ENCODE measurements at regions not wholly inside any gene's neighbourhood (a gene's known extent, or its start where the extent isn't known, plus 50 kb on each side); places are given as distances from the start of the nearest gene placed in this dataset.

DNA sequence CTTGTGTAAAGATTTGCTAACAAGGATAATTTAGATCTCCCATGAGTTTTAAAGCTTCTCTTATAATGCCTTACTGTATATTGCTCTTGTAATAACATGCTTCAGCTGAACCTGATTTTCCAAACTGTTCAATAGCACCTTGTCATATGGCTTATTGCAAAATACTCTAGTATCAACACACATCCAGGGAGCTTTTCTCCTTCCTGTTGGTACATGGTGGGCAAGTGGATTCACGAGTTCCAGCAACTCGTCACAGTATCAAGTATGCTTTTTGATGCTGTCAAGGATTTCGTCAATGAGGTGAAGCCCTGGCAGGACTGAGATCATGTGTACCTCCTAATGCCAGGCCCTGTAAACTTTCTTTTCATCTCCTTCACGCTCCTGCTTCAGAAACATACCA lies 59.5 kb upstream of the ITPRID2 start:
- TF ChIP-seq, protein P1, sequence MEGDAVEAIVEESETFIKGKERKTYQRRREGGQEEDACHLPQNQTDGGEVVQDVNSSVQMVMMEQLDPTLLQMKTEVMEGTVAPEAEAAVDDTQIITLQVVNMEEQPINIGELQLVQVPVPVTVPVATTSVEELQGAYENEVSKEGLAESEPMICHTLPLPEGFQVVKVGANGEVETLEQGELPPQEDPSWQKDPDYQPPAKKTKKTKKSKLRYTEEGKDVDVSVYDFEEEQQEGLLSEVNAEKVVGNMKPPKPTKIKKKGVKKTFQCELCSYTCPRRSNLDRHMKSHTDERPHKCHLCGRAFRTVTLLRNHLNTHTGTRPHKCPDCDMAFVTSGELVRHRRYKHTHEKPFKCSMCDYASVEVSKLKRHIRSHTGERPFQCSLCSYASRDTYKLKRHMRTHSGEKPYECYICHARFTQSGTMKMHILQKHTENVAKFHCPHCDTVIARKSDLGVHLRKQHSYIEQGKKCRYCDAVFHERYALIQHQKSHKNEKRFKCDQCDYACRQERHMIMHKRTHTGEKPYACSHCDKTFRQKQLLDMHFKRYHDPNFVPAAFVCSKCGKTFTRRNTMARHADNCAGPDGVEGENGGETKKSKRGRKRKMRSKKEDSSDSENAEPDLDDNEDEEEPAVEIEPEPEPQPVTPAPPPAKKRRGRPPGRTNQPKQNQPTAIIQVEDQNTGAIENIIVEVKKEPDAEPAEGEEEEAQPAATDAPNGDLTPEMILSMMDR (IDR thresholded peaks at IDR 0.05; ENCODE audit: unreplicated experiment), result no peak
- Mint-ChIP-seq H3K27ac (no peak overlapping the region), H3K4me3 (ENCODE audit: low read depth) (no peak overlapping the region), H3K4me1 (ENCODE audit: low read depth) (peaks cover 9% of the 10 kb centered on the region), H3K9me3 (ENCODE audit: low read depth) (no peaks in the 10 kb centered on the region), H3K27me3 (peaks cover 6% of the 10 kb centered on the region), H3K36me3 (ENCODE audit: insufficient read depth) (no peaks in the 10 kb centered on the region)
- no peak for DNase-seq (ENCODE audit: low spot score, unreplicated experiment)

DNA sequence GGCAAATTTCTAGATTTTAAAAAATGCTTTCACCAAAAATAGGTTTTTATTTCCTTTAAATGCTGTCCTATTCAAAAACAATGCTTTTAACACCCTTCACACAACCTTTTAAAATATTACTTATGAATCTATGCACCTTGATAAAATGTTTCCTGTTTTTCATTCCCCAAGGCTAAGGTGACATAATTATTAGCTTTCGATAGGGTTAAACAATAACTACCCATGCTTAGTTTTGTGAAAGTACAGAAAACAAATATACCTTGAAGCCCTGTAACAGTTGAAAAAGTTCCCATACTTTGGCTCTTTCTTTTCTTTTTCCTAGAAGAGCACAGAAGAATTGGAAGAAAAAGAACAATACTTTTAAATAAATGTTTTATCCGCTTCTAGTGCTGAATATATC lies 54.9 kb upstream of the ITPRID2 start:
- Mint-ChIP-seq H3K4me3 (ENCODE audit: low read depth) (no peak overlapping the region), H3K27me3 (no peaks in the 10 kb centered on the region), H3K4me1 (ENCODE audit: low read depth) (peaks cover 21% of the 10 kb centered on the region), H3K9me3 (ENCODE audit: low read depth) (peaks cover 3% of the 10 kb centered on the region), H3K36me3 (ENCODE audit: insufficient read depth) (no peaks in the 10 kb centered on the region), H3K27ac (no peak overlapping the region)
- TF ChIP-seq, protein P1 (IDR thresholded peaks at IDR 0.05; ENCODE audit: unreplicated experiment), result no peak
- no peak for DNase-seq (ENCODE audit: low spot score, unreplicated experiment)

DNA sequence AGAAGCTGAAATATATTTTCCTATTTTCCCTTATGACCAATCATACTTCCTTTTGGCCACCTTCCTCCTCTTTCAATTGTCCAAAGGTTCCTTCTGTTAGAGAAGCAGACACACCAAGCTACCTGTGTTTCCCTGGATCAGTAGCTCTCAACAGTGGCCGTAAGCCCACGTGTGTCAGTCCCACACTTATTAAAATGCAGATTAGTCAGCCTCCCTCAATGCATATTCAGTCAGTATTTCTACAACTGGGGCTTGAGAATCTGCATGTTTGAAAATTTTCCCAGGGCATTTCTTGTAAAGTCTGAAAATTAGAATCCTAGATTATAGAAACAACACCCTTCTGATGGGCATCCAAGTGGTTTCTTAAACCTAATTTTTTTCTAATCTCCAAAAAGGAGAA lies 54.0 kb upstream of the ITPRID2 start:
- H3K9me3 Mint-ChIP-seq (ENCODE audit: low read depth), result peaks cover 3% of the 10 kb centered on the region
- TF ChIP-seq, protein P1 (IDR thresholded peaks at IDR 0.05; ENCODE audit: unreplicated experiment), result no peak
- no peak overlapping the region for H3K4me3 Mint-ChIP-seq (ENCODE audit: low read depth)
- DNase-seq (ENCODE audit: low spot score, unreplicated experiment), result no peak
- H3K36me3 Mint-ChIP-seq (ENCODE audit: insufficient read depth), result no peaks in the 10 kb centered on the region
- peaks cover 23% of the 10 kb centered on the region for H3K4me1 Mint-ChIP-seq (ENCODE audit: low read depth)
- no peaks in the 10 kb centered on the region for H3K27me3 Mint-ChIP-seq
- peak overlapping the region; percentile 42 for H3K27ac Mint-ChIP-seq

DNA sequence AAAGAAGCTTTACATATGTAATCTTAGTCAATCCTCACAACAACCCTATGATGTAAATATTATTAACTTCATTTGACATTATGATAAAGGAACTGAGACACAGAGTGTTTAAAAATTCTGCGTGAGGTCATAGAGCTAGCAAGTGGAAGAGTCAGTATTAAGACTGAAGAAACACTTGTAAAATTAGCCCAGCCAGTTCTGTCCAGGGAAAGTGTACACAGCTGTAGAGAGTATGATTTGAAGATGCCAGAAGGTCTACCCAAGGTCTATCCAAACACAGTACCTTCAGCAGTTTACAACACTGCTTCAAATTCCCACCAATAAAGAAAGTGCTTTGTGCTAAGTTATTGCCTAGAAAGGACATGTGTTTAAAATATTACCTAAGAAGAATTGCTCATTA lies 51.7 kb upstream of the ITPRID2 start:
- TF ChIP-seq, protein P1 (IDR thresholded peaks at IDR 0.05; ENCODE audit: unreplicated experiment), result no peak
- H3K27ac Mint-ChIP-seq, result no peak overlapping the region
- H3K9me3 Mint-ChIP-seq (ENCODE audit: low read depth), result peaks cover 3% of the 10 kb centered on the region
- DNase-seq (ENCODE audit: low spot score, unreplicated experiment), result no peak
- peaks cover 25% of the 10 kb centered on the region for H3K4me1 Mint-ChIP-seq (ENCODE audit: low read depth)
- no peaks in the 10 kb centered on the region for H3K27me3 Mint-ChIP-seq
- no peaks in the 10 kb centered on the region for H3K36me3 Mint-ChIP-seq (ENCODE audit: insufficient read depth)
- no peak overlapping the region for H3K4me3 Mint-ChIP-seq (ENCODE audit: low read depth)

DNA sequence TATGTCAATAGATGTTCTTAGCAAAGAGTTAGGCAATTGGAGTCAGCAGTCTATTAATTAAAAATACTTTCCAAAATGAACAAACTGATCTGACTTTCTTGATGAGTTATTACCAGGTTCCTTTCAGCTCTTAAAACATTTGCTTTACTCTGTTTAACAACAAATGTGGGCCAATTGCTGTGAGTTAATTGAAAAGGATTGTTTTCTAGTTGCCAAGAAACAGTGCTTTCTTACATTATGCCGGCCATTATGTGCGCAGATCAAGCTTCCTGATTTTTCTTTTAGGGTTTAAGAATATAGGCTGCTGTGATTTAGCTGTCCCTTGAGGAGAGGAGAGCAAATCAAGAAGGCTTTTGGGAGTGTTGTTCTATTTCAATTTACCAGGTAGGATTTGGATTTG lies 50.5 kb upstream of the ITPRID2 start:
- peaks cover 24% of the 10 kb centered on the region for H3K4me1 Mint-ChIP-seq (ENCODE audit: low read depth)
- H3K9me3 Mint-ChIP-seq (ENCODE audit: low read depth), result peaks cover 3% of the 10 kb centered on the region
- TF ChIP-seq, protein P1 (IDR thresholded peaks at IDR 0.05; ENCODE audit: unreplicated experiment), result no peak
- no peaks in the 10 kb centered on the region for H3K27me3 Mint-ChIP-seq
- H3K36me3 Mint-ChIP-seq (ENCODE audit: insufficient read depth), result no peaks in the 10 kb centered on the region
- H3K4me3 Mint-ChIP-seq (ENCODE audit: low read depth), result no peak overlapping the region
- no peak for DNase-seq (ENCODE audit: low spot score, unreplicated experiment)
- no peak overlapping the region for H3K27ac Mint-ChIP-seq

Data from progenitor cell of endocrine pancreas (in vitro differentiated cells).